T-helper 1 cell (primary cell): ENCODE measurements at regions not wholly inside any gene's neighbourhood (a gene's known extent, or its start where the extent isn't known, plus 50 kb on each side); places are given as distances from the start of the nearest gene placed in this dataset.
"Not testable (repeated sequence)": the region's sequence is repeated elsewhere in the genome, so short reads cannot be mapped to it uniquely, and the experiment has no call there.

Source experiments
- DNase-seq, 5 donors: peaks; one replicate each; pipeline ENCODE4 v3.0.0-alpha.2; 2012 to 2020

DNA sequence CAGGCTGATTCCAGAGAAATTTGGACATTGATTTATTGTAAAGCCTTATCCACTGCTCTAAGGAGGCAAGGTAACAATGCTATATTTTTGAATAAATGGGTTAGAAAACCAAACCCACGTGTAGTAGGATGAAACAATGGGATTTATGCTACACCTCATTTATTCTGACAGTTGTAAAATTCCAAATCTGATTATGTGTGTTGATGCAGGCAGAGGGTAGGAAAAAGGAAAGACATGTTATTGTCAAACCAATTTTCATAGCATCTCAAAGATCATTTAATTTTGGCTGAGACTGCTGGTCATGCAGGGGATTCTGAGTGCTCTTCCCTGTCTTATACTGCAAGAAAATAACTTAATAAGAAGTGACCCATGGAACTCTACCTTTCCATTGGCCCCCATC is 1219.9 kb upstream of the SORCS1 start:
- DNase-seq, result no peak

DNA sequence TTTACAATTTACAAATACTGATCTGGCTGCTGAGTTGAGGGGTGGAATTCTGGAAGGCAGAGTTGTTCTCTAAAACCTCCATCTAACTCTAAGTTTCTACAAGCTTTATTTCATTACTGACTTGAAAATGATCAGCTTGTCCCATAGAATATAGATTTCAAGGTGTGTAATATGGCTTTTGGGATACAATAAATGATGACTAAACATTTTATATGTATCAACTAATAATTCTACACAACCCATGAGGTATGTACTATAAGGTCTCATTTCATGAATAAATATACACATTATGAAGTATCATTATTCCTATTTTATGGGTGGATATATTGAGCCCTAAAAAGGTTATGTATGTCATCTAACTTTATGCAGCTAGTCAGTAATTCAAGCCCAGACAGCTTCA is 1214.3 kb upstream of the SORCS1 start:
- no peak for DNase-seq

DNA sequence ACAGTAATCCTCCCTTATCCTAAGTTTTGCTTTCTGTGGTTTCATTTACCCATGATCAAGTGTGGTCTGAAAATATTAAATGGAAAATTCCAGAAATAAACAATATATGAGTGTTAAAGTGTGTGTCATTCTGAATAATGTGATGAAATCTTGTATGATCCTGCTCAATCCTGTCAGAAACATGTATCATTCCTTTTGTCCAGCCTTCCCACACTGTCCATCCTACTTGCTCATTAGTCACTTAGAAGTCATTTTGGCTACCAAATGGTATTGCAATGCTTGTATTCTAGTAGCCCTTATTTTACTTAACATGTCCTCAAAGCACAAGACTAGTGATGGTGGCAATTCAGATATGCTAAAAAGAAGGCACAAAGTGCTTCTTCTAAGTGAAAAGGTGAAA is 1211.2 kb upstream of the SORCS1 start:
- no peak for DNase-seq

DNA sequence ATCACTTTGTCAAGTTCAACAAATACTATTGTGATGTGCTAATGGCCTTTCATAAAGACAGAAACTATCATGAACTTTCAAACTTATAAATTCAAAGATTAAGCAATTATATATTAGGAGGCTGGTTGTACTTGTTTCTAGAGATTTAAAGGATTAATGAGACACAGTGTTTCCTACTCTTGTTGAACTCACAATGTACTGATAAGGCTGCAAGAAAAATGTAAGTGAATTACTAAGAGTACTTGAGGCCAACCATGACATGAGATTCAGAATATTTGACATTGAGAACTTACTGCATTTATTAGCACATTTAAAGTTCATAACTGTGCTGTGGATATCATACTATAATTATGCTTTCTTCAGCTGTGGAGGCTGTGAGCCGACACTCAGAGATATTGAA is 1210.5 kb upstream of the SORCS1 start:
- no peak for DNase-seq

DNA sequence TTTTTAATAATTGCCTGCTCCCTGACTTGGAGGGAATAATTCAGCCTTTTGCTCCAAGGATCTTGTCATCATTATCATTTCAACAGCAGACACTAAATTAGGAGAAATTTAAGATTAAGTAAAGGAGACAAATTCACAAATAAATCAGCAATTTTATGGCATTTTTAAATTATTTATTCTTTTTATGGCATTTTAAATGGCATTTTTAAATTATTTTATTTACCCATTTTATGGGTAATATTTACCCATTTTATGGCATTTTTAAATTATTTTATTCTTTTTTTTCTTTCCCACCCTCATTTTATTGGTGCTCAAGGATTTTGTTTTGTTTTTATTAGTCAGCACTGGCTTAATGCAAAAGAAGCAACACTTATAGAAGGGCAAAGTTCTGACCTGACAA is 1201.0 kb upstream of the SORCS1 start:
- no peak for DNase-seq

DNA sequence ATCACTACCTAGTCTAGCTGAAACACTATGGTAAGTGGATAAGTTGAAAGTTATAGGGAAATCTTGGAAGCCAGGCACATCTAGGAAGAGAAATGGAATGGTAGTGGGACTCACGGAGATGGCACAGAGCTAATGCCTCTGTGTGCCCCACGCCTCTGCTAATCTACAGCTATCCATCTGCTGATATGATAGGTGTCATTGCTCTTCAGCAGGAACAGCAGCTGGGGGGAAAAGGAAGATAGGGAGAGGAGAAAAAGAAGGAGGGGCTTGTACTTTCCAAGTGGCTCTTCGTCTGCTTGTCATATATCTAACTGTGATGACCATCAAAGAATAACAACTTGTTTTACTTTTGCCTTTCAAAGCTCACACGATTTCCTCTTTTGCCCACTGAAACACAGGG is 1199.1 kb upstream of the SORCS1 start:
- no peak for DNase-seq

DNA sequence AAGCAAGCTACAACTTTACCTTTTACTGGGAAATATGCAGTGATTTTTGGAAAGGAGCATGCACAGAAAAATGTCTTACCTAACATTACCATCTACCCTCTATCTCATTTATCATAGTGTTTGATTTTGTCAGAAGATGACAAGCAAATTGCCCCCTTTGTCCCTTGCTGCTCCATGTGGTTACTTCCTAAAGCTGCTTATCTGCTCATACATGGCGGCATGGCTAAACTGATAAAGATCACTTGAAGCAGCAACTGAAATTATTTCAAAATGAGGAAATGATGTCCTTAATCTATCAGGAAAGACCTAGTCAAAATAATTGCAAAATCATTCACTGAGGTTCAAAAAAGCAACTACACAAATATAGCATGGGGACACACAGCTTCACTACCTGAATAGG is 1198.5 kb upstream of the SORCS1 start:
- DNase-seq, result no peak

DNA sequence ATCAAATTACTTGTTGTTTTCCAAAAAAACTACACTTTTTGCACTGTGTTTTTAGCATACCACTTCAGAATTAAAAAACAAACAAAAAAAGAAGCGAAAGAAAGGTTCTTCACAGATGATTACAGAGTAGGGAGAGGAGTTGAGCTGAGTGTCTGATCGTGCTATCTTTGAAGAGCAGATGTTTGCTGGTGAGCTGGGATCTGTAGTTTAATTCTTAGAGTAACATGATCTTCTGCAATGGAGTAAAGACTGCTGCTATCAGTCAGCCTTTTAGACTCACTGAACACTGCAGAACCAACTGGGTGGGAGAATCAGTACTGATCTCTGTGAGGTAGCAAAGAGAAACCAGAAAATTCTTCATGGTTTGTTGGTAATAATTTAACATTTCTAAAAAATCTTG is 1197.8 kb upstream of the SORCS1 start:
- DNase-seq, result no peak

DNA sequence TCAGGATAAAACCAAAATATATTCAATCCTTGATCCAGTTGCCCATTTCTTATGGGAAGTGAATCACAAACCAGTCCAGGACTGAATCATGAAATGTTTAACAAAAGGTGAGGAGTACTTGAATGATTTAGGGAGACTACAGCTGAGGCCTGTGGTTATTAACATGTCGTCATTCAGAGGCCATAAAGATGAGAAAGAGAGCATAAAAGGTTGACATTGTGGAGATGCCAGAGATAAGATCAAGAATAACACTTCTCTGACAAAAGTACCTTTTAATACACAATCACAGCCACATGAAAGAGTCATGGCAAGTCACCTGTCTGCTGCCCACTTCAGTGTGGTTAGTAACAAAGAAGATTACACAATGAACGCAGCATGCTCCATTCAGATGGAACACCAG is 1195.7 kb upstream of the SORCS1 start:
- DNase-seq, result no peak

DNA sequence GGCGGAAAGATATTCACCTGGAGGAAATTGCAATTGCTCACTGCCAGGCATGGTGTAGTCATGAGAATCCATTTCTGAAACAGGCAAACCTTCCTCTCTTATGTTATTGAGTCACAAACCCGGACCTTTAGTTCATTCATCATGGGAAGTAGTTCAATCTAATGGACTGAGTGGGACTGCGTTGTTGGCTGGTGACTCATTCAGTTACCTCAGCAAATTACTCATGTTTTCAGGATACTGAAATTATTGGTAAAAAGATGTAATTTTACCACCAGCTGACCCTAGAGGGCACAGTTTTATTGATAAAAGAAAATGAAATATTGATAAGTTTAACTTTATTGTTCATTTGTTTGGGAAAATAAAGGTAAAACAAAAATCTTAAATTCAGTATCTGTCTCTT is 1194.4 kb upstream of the SORCS1 start:
- DNase-seq, result no peak

DNA sequence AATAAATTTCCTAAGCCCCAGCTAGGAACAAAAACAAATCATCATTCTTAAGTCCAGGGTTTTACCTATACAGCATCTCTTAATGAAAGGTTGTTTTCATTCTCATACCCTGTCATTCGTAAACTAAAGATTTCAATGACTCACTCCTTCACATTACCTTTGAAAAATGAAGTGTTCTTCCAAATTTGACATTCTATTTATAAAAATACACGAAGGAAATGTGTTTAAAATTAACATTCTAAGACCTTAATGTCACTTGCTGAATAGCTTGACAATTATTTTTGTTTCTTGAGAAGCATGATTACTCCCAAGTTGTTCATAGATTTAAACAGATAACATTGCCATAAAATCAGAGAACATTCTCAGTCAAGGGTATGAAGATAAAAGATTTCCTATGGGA is 1188.3 kb upstream of the SORCS1 start:
- no peak for DNase-seq

DNA sequence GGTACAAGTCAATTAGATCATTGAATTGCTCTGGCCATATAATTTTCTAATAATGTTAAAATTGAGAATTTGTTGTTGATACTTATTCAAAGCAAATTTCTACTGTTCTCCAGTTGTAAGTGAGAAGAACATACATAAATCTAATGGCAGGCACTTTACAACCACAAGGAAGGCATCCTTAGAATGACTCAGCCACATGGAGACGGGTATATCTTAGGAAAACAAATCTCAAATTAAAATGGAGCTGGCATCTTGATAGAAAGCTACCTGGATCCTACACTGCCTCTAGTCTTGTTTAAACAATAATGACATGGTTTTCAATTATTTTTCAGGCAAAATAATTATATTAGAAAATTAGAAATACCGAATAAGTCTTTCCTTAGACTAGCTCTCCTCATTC is 1183.7 kb upstream of the SORCS1 start:
- DNase-seq, result no peak

DNA sequence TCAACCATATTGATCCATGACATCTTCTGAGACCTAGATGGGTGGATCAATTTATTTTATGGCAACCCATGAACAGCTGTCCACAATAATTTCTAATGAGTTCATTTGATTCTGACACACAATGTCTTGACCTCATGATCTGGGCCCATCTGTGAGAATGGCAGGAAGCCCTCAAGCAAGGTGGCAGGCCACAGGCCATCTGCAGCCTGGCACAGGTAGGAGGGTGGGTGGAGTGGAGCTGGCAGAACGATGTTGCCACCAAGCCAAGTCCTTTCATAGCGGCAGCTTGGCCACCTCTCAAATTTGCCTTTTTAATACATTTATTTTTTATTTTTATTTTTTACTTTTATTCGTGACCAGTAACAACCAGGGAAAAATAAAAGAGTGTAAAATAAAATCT is 1181.6 kb upstream of the SORCS1 start:
- DNase-seq, result no peak

DNA sequence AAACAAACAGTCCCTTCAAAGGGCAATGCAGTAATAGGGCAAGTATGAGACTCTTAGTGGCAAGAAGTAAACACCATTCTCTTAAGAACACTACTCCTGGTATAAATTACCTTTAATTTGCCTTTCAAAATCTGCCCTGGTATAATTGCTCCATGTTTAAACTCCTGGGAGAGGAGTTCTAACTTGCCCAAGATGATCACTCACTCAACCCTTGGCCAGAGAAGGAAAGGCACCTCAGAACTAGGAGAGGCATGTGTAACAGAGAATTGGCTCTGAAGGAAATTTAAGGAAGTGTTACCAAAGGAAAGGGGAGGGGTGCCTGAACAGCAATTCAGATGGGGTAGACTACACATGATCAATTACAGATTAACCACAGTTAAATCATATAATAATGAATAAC is 1173.6 kb upstream of the SORCS1 start:
- no peak for DNase-seq

DNA sequence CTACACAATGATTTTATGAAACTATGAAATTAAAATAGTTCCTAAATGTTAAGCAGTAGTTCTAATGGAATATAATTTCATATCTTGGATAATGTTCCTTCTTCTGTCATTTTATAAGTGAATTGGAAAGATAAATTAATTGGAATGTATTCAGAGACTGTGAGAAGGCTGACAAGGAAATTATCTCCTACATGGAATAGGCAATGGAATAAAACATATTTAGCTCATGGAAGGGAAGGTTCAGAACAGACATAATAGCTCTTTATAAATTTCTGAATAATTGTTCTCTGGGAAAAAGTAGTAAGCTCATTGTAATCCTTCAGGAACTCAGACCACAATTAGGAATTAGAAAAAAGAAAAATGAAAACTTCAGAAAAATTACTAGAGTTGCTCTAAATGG is 1172.3 kb upstream of the SORCS1 start:
- no peak for DNase-seq

DNA sequence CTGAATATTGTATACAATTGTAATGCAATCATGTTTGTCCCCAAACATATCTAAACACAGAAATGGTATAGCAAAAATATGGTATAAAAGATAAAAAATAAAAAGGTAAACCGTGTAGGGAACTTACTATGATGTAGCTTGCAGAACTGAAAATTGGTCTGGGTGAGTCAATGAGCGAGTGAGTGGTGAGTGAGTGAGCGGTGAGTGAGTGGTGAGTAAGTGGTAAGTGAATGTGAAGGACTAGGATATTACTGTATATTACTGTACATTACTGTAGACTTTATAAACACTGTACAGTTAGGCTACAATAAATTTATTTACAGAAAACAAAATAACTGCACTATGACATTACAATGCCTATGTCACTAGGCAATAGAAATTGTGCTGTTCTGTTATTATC is 1163.2 kb upstream of the SORCS1 start:
- DNase-seq, result no peak

DNA sequence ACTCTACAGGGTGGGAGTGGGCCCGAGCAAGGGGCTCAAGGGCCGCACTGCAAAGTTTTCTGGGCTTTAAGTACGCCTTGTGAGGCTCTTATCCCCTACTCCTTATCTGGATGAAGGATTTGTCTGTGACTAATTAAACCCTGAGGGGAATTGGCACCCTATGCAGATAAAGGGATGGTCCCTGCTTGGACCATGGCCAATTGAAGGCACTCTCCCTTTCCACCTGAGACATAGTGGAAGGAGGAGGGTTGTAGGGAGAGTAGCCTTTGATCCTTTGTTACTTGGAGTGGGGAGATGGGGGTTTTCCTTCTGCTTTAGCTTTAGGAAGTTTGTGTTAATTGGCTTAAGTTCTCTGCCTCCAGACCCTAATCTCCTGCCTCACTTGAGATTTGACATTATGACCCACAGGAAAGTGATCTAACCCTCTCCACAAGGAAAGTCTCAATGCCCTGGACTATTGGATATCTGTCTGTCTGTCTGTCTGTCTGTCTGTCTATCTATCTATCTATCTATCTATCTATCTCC is 1158.8 kb upstream of the SORCS1 start:
- no peak for DNase-seq

DNA sequence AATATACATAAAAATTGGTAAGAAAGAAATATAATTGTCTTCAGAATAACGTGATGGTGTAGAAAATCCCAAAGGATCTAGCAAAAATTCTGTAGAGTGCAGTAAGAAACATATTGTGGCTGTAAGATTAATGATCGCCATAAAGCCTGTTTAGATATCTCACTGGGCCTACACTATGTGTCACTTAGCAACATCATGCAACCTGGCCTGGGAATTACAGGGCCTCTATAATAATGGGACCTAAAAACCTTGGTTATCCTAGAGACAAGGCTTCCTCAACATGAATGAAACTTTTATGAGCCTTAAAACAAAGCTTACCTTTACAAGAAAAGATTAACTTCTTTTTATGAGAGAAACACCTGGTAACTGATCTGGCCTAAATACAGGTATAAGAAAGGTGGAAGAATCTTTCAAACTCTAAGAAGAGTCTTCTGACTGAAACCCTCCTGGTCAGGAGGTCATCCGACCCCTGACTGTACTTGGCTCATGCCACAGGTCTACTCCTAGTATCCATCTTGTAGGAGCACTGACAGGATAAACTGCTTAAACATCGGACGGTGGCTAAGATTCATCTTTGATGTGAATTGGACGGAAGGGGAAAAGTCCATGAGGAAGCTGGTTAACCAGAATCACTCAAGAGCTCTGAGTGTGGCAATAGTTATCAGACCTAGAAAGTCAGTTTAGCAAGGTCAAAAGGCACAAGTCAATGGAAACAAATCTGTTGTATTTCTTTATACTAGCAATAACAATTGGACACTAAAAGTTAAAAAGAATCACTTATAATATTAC is 1155.1 kb upstream of the SORCS1 start:
- DNase-seq, result no peak

DNA sequence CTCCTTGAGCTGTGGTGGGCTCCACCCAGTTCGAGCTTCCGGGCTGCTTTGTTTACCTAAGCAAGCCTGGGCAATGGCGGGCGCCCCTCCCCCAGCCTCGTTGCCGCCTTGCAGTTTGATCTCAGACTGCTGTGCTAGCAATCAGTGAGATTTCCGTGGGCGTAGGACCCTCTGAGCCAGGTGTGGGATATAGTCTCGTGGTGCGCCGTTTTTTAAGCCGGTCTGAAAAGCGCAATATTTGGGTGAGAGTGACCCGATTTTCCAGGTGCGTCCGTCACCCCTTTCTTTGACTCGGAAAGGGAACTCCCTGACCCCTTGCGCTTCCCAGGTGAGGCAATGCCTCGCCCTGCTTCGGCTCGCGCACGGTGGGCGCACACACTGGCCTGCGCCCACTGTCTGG is 1151.1 kb upstream of the SORCS1 start:
- not testable (repeated sequence) for DNase-seq

DNA sequence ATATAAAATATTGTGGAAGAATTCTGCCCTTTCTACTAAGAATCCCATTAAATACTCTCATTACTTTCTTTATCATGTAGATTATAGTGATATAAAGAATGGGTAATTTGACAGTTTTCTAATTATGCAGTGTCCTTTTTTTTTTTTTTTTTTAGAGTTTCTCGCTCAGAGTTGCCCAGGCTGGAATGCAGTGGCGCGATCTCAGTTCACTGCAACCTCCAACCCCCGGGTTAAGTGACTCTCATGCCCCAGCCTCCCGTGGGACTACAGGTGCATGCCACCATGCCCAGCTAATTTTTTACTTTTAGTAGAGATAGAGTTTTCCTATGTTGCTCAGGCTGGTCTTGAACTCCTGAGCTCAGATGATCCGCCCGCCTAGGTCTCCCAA is 1143.4 kb upstream of the SORCS1 start:
- no peak for DNase-seq

DNA sequence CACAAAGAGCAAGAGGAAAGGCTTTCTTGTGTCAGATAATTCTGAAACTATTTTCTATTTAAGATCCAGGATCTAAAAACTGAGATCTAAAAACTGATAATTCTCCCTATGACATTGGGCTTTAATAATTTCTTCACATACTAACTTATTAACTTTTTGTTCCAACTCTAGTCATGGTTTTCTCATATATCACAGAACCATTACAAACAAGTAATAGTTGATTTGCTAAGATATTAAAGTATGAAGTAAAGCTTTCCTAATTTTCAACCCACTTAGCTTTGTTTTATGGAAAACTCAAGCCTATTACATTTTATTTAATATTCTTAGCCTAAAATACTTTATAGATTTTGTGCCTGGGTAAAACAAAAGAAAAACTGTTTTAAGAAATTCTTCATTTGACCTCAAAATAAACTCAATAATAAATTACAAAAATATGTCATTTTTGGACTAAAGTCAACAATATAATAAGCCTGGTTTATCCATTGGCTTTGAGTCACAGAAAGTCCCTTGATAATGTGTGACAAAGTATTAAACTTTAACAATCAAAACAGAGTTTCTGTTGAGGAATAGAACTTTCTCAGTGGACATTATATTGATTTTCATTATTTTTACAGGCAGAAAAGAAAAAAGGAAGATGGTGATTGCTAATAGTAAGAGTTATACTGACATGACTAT is 1142.9 kb upstream of the SORCS1 start:
- DNase-seq, result no peak

DNA sequence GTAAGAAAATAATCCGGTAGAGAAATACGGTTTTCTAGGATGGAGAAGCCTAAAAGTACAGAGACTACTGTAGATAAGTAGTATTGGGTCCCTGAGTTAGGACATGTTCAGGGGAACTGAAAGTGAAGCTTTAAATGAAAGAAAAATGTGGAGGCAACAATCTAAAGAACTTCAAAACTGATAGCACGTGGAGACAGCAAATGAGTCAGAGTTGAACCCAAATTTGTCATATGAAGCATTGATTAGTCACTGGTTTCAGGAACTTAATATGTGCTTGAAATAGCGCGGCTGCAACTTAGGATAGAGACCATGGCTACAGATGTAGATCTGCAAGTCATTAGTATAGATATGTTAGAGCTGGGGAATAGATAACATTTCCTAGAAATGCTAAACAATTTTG is 1138.6 kb upstream of the SORCS1 start:
- no peak for DNase-seq

DNA sequence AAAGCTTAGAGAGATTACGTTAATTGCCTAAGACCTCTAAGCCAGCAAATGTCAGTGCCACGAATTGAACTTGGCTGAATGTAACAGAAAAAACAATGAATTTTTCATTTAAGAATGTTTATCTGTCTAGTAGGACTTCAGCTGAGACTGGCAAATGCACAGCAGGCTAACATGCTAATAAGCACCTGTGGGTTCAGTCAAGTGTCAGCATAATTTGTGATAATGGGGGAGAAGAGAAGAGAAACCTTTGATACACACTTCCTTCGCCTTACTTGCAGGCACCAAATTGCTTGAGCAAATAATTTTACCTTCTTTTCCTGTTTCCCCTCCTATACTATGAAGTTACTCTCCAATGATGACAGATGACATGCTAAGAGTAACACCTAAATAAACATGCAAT is 1136.5 kb upstream of the SORCS1 start:
- no peak for DNase-seq

DNA sequence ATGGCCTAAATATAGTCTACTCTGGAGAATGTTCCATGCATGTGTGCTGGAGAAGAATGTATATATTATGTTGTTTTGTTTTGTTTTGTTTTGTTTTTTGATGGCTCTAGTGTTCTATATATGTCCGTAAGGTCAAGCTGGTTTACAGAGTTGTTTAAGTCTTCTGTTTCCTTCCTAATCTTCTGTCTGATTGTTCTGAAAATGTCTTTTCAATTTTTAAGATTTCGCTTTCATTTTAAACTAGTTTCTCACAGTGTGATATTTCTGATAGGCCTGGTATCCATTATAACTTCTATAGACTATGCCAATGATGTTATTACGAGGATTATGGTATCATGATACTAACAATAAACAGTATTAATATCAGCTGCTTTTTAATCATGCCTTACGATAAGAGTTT is 1126.3 kb upstream of the SORCS1 start:
- no peak for DNase-seq
